Psoas muscle (tissue), 7 donors: ENCODE measurements at regions not wholly inside any gene's neighbourhood (a gene's known extent, or its start where the extent isn't known, plus 50 kb on each side); places are given as distances from the start of the nearest gene placed in this dataset.

Experiments
- ATAC-seq, 4 donors: fragments of 200-7000 bp; cut with Tn5 transposase; one replicate each; pipeline ENCODE4 v1.9.1; 2020; ENCODE audit warnings: moderate library complexity in 3 of 4, mild to moderate bottlenecking in 2 of 4
- DNase-seq, 2 donors: peaks; one replicate each; pipeline ENCODE4 v3.0.0-alpha.2; 2020
- H3K27ac ChIP-seq: fragments of 200-600 bp; one replicate; pipeline ENCODE4 v1.8.0; 2022
- H3K27me3 ChIP-seq, 3 donors: fragments of 200-600 bp in 1 of 3; one replicate each; pipeline versions ENCODE4 v1.6.1 to v1.8.0; 2013 to 2022; ENCODE audit warnings: low read length in 2 of 3, mild to moderate bottlenecking in 2 of 3, moderate library complexity in 1 of 3; ENCODE audit not compliant: insufficient read depth in 3 of 3
- H3K36me3 ChIP-seq, 2 donors: fragments of 200-600 bp in 1 of 2; one replicate each; pipeline versions ENCODE4 v1.6.1 to v1.8.0; 2013 to 2022; ENCODE audit warnings: low read depth in 1 of 2, mild to moderate bottlenecking in 1 of 2, moderate library complexity in 1 of 2; ENCODE audit not compliant: insufficient read depth in 1 of 2
- H3K4me1 ChIP-seq: fragments of 200-600 bp; one replicate; pipeline ENCODE4 v1.8.0; 2022
- H3K4me3 ChIP-seq: fragments of 200-600 bp; one replicate; pipeline ENCODE4 v1.8.0; 2022; ENCODE audit warnings: mild to moderate bottlenecking
- H3K9me3 ChIP-seq: fragments of 200-600 bp; one replicate; pipeline ENCODE4 v1.8.0; 2022
- WGBS, 3 donors: extraction: QIAGEN DNeasy Blood & Tissue Kit; methylation state at CpG; one replicate each; pipeline versions ENCODE4 v1.1.6 to v1.1.7; 2013; 5-methylcytosine and 5-hydroxymethylcytosine counted together
- intact Hi-C, 2 donors: fragments of 100-400 bp; cut with DNase I; formaldehyde crosslinking; loops; one replicate each; pipeline versions ENCODE4 v1.11.0 to v1.14.2; 2022
- TF ChIP-seq, protein P1 (sequence below): fragments of 200-600 bp; IDR thresholded peaks from one replicate; pipeline ENCODE4 v1.8.0; 2022; ENCODE audit warnings: antibody characterized with exemption
- donor health status: healthy with polysubstance abuse.
- donor health status: DM: no; HTN: no; CAD: no; lungs with moderate emphysema.
- donor health status: Bipolar disorder and iron deficiency.
- donor health status: healthy.
- donor health status: DM: yes; HTN: yes; CAD: no.
- donor health status: DM: no; HTN: no; CAD: no.
- donor health status: DM: yes; HTN: yes; CAD: no.

DNA sequence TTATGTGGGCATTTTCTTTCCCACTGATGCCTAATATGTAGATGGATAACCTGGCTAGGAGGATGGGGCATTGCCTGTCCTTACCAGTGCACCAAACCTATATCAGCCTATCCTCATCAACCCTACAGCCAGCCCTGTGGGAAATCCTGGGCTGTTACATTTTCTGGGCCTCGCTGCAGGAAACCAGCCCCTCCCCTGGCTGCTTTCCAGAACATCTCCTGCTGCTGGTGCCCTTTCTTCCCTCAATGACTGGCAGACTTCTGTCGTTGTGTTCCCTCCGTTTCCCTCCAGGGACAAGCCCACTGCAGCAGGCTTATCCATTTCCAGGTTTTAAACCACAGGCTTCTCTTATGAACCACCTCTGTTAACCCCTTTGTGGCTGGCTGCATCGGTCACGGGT, 486.1 kb upstream of the COBL start:
- no peak for DNase-seq

GRCh38 chr7:51797371-51797770, 480.8 kb upstream of the COBL start:
- Histone ChIP-seq H3K27ac (no peak overlapping the region), H3K36me3 (no peaks in the 10 kb centered on the region), H3K27me3 (no peaks in the 10 kb centered on the region), H3K4me3 (no peak overlapping the region), H3K4me1 (no peaks in the 10 kb centered on the region), H3K9me3 (no peaks in the 10 kb centered on the region)
- no peak for DNase-seq
- ATAC-seq = no peak
- 92 to 97% (median 93%) methylated on average over 1 of the region's 1 CpG for WGBS, 3 donors
- intact Hi-C loops = no loop called here
- TF ChIP-seq, protein P1, sequence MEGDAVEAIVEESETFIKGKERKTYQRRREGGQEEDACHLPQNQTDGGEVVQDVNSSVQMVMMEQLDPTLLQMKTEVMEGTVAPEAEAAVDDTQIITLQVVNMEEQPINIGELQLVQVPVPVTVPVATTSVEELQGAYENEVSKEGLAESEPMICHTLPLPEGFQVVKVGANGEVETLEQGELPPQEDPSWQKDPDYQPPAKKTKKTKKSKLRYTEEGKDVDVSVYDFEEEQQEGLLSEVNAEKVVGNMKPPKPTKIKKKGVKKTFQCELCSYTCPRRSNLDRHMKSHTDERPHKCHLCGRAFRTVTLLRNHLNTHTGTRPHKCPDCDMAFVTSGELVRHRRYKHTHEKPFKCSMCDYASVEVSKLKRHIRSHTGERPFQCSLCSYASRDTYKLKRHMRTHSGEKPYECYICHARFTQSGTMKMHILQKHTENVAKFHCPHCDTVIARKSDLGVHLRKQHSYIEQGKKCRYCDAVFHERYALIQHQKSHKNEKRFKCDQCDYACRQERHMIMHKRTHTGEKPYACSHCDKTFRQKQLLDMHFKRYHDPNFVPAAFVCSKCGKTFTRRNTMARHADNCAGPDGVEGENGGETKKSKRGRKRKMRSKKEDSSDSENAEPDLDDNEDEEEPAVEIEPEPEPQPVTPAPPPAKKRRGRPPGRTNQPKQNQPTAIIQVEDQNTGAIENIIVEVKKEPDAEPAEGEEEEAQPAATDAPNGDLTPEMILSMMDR = no peak

More for the DNA sequence above, 486.1 kb upstream of the COBL start:
- intact Hi-C loops = no loop called here
- no peak overlapping the region for H3K4me3 ChIP-seq
- ATAC-seq = no peak
- H3K27me3 ChIP-seq = no peaks in the 10 kb centered on the region
- TF ChIP-seq, protein P1 = no peak
- no peaks in the 10 kb centered on the region for H3K36me3 ChIP-seq
- H3K4me1 ChIP-seq = no peaks in the 10 kb centered on the region
- no peak overlapping the region for H3K27ac ChIP-seq
- no peaks in the 10 kb centered on the region for H3K9me3 ChIP-seq
- 33 to 37% (median 35%) methylated on average over 5 of the region's 5 CpGs for WGBS, 3 donors

DNA sequence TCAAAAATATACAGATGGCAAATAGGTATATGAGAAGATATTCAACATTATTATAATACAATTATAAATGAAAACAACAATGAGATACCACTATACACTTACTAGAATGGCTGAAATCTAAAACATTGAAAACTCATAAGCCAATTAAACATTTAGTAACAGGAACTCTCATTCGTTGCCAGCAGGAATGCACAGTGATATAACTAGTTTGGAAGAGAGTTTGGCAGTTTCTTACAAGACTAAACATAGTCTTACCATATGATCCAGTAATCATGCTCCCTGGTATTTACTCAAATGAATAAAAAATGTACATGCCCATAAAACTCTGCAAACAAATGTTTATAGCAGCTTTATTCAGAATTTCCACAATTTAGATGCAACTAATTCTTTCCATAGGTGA, 476.2 kb upstream of the COBL start:
- H3K27me3 ChIP-seq = no peaks in the 10 kb centered on the region
- DNase-seq (no peak), ATAC-seq (no peak)
- intact Hi-C loops = no loop called here
- 60 to 73% (median 65%) methylated on average over 1 of the region's 1 CpG for WGBS, 3 donors
- no peaks in the 10 kb centered on the region for H3K36me3 ChIP-seq
- H3K27ac ChIP-seq = no peak overlapping the region
- TF ChIP-seq, protein P1 = no peak
- H3K4me3 ChIP-seq = no peak overlapping the region
- H3K4me1 ChIP-seq = no peaks in the 10 kb centered on the region
- no peaks in the 10 kb centered on the region for H3K9me3 ChIP-seq

DNA sequence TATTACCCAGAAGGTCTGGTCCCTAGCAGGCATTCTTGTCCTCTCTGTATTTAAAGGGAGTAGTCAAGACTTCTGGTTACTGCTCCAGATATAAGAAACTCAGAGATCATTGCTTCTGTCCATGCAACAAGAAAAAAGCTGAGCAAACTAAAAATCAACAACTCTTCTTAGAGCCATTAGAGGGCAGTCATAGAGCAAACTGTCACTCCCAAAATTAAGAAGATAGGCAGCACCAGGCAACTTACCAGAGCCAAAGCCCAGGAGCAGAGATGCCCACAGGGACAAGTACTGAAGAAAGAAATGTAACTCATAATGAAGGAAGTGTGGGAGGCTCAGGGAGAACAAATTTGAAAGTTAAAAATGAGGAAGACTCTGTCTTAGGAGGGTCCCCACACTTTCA, 472.9 kb upstream of the COBL start:
- no peak for ATAC-seq
- intact Hi-C loops = no loop called here
- H3K4me1 ChIP-seq = no peaks in the 10 kb centered on the region

GRCh38 chr7:51786284-51786683, 469.7 kb upstream of the COBL start:
- no peaks in the 10 kb centered on the region for H3K9me3 ChIP-seq
- WGBS, 3 donors = 90 to 92% (median 92%) methylated on average over 1 of the region's 1 CpG
- H3K27me3 ChIP-seq = no peaks in the 10 kb centered on the region
- no peaks in the 10 kb centered on the region for H3K36me3 ChIP-seq
- TF ChIP-seq, protein P1 = no peak
- ATAC-seq (no peak), DNase-seq (no peak)
- no peak overlapping the region for H3K27ac ChIP-seq
- intact Hi-C loops = no loop called here
- H3K4me1 ChIP-seq = no peaks in the 10 kb centered on the region
- no peak overlapping the region for H3K4me3 ChIP-seq

More for the DNA sequence above, 472.9 kb upstream of the COBL start:
- Histone ChIP-seq H3K36me3 (no peaks in the 10 kb centered on the region), H3K4me3 (no peak overlapping the region), H3K27ac (no peak overlapping the region), H3K9me3 (no peaks in the 10 kb centered on the region), H3K27me3 (no peaks in the 10 kb centered on the region)
- no peak for DNase-seq
- TF ChIP-seq, protein P1 = no peak
